ENCODE measurements at regions not wholly inside any gene's neighbourhood (a gene's known extent, or its start where the extent isn't known, plus 50 kb on each side); places are given as distances from the start of the nearest gene placed in this dataset.

GRCh38 chr6:67200626-67201403, 1434.3 kb upstream of the ADGRB3 start:
- TF ChIP-seq ZNF2 (tag by site-specific recombination; IDR thresholded peaks at IDR 0.05) (no peak), ZNF416 (tag by site-specific recombination; IDR thresholded peaks at IDR 0.05) (no peak), YY1 (tag by site-specific recombination; IDR thresholded peaks at IDR 0.05) (no peak), SALL2 (tag by site-specific recombination; IDR thresholded peaks at IDR 0.05; ENCODE audit: borderline replicate concordance) (no peak), GLI4 (tag by site-specific recombination; IDR thresholded peaks at IDR 0.05) (no peak), ZNF561 (tag by site-specific recombination; IDR thresholded peaks at IDR 0.05; ENCODE audit: borderline replicate concordance) (no peak), TRIM28 (IDR thresholded peaks at IDR 0.05; ENCODE audit: borderline replicate concordance, low read length) (no peak), SP2 (tag by site-specific recombination; IDR thresholded peaks at IDR 0.05) (no peak), PRDM1 (tag by site-specific recombination; IDR thresholded peaks at IDR 0.05) (no peak), ZNF114 (tag by site-specific recombination; IDR thresholded peaks at IDR 0.05) (no peak), ZNF18 (tag by site-specific recombination; IDR thresholded peaks at IDR 0.05) (no peak), ZNF202 (tag by site-specific recombination; IDR thresholded peaks at IDR 0.05; ENCODE audit: borderline replicate concordance) (no peak), ZNF626 (tag by site-specific recombination; IDR thresholded peaks at IDR 0.05) (no peak)
- TF ChIP-seq, protein P1, sequence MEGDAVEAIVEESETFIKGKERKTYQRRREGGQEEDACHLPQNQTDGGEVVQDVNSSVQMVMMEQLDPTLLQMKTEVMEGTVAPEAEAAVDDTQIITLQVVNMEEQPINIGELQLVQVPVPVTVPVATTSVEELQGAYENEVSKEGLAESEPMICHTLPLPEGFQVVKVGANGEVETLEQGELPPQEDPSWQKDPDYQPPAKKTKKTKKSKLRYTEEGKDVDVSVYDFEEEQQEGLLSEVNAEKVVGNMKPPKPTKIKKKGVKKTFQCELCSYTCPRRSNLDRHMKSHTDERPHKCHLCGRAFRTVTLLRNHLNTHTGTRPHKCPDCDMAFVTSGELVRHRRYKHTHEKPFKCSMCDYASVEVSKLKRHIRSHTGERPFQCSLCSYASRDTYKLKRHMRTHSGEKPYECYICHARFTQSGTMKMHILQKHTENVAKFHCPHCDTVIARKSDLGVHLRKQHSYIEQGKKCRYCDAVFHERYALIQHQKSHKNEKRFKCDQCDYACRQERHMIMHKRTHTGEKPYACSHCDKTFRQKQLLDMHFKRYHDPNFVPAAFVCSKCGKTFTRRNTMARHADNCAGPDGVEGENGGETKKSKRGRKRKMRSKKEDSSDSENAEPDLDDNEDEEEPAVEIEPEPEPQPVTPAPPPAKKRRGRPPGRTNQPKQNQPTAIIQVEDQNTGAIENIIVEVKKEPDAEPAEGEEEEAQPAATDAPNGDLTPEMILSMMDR (tag by site-specific recombination; IDR thresholded peaks at IDR 0.05), result no peak

Data from HEK293 (cell line).